HUES6 (cell line): ENCODE measurements at regions not wholly inside any gene's neighbourhood (a gene's known extent, or its start where the extent isn't known, plus 50 kb on each side); places are given as distances from the start of the nearest gene placed in this dataset.

Experiments used
- H3K27ac ChIP-seq: 2 replicates; pipeline ENCODE4 v1.7.0; 2013; ENCODE audit warnings: low read depth, mild to moderate bottlenecking, low read length, inconsistent platforms
- H3K27me3 ChIP-seq: 2 replicates; pipeline ENCODE4 v1.6.1; 2013; ENCODE audit warnings: low read length; ENCODE audit not compliant: control insufficient read depth, insufficient read depth
- H3K36me3 ChIP-seq: 2 replicates; pipeline ENCODE4 v1.6.1; 2013; ENCODE audit warnings: low read length; ENCODE audit not compliant: control insufficient read depth, insufficient read depth
- H3K4me1 ChIP-seq: 2 replicates; pipeline ENCODE4 v1.6.1; 2013; ENCODE audit warnings: low read length; ENCODE audit not compliant: control insufficient read depth, insufficient read depth
- H3K4me3 ChIP-seq: 2 replicates; pipeline ENCODE4 v1.5.1; 2013; ENCODE audit warnings: low read depth, low read length
- H3K9ac ChIP-seq: one replicate; pipeline ENCODE4 v1.6.1; 2013; ENCODE audit warnings: mild to moderate bottlenecking, low read length
- H3K9me3 ChIP-seq: 2 replicates; pipeline ENCODE4 v1.6.1; 2013; ENCODE audit warnings: low read depth, low read length; ENCODE audit not compliant: control insufficient read depth, insufficient read depth

DNA sequence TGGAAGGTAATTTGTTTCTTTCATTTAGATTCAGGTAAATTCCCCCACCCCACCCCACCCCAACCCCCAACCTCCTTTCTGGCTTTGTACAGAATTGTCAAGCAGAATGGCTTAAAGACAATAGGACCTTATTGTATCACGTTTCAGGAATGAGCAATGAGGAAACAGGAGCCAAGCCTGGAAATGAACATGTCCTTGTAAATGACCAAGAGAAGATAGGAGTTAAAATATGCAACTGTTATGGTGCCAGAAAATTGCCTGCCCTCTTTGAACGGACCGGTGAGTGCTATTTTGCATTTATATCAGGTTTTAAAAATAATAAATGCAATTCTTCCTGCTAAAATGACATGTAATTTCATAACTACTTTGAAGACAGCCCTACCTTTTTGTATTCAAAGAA lies 141.6 kb upstream of the PELI2 start:
- no peaks in the 10 kb centered on the region for H3K36me3 ChIP-seq
- no peak overlapping the region for H3K9ac ChIP-seq
- H3K27me3 ChIP-seq = no peaks in the 10 kb centered on the region
- H3K9me3 ChIP-seq = peaks cover 6% of the 10 kb centered on the region; the same call in 1 of the 2 replicates
- no peaks in the 10 kb centered on the region for H3K4me1 ChIP-seq
- no peak overlapping the region for H3K4me3 ChIP-seq
- no peak overlapping the region for H3K27ac ChIP-seq

DNA sequence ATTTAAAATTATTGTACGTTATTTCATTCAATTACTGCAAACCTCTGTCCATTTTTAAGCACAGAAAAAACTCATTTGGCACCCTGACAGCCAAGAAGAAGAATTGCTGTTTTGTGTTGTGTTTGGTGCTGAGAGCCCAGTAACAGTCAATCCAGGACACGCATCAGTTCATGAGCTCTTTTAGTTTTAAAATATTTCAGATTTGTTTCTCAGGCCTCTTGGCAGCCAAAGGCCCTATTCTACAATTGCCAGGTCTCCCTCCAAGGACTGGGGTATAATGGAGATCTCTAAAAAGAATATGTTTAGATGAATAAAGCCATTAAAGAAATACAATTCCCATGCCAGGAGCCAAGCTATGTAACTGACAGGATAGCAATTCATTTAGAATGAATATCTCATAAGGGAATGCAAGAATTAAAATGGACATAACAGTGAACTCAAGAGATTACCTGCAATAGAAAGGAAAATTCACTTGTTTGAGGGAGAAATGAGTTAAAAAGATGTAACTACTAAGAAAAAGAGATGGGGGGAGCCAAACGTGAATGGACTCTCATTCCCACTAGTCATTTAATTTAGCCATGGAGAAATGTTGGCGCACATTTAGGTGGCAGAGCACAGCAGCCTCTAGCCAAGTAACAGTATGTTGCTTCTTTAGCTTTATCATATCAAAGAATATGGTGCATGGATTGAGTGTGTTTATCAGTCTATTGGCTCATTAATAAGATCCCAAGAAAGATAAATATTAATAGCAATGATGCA lies 140.6 kb upstream of the PELI2 start:
- Histone ChIP-seq H3K9me3 (peaks cover 6% of the 10 kb centered on the region; the same call in 1 of the 2 replicates), H3K27ac (no peak overlapping the region), H3K4me3 (no peak overlapping the region), H3K27me3 (no peaks in the 10 kb centered on the region), H3K36me3 (no peaks in the 10 kb centered on the region), H3K4me1 (no peaks in the 10 kb centered on the region), H3K9ac (no peak overlapping the region)

DNA sequence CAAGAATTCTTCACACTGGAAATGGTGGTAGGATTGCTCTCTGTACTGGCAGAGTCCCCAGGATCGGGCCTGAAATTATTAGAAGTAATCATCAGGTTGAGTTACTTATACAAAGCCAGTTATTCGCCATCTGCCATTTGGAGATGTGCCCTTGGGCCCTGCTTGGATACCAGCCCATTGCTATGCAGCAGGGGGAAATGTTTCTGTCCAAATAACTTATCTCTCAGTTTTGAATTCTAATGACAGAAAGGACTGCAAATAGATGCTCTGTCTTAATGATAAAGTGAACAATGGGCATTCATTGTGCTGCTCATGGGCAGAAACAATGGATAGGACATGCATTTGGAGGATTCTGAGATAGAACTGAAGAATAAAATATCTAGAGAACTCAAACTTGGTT lies 139.1 kb upstream of the PELI2 start:
- Histone ChIP-seq H3K36me3 (no peaks in the 10 kb centered on the region), H3K4me1 (no peaks in the 10 kb centered on the region), H3K9me3 (peaks cover 6% of the 10 kb centered on the region; the same call in 1 of the 2 replicates), H3K9ac (no peak overlapping the region), H3K4me3 (no peak overlapping the region), H3K27me3 (no peaks in the 10 kb centered on the region), H3K27ac (no peak overlapping the region)

DNA sequence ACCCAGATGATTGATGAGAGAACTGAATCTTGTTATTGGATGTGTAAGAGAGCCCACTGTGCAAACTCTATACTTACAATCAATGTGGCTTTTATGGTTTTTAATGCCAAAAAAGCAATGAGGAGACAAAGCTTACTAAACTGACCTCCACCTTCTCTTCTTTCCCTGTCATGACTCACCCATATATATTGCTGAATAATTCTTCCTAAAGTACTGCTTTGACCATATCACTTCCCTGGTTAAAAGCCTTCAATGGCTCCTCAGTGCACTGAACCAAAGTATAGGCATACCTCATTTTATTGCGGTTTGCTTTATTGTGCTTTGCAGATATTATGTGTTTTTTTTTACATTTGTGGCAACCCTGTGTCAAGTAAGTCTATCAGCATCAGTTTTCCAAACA lies 138.4 kb upstream of the PELI2 start:
- Histone ChIP-seq H3K4me3 (no peak overlapping the region), H3K27me3 (no peaks in the 10 kb centered on the region), H3K27ac (no peak overlapping the region), H3K9me3 (peaks cover 6% of the 10 kb centered on the region; the same call in 1 of the 2 replicates), H3K4me1 (no peaks in the 10 kb centered on the region), H3K9ac (no peak overlapping the region), H3K36me3 (no peaks in the 10 kb centered on the region)

DNA sequence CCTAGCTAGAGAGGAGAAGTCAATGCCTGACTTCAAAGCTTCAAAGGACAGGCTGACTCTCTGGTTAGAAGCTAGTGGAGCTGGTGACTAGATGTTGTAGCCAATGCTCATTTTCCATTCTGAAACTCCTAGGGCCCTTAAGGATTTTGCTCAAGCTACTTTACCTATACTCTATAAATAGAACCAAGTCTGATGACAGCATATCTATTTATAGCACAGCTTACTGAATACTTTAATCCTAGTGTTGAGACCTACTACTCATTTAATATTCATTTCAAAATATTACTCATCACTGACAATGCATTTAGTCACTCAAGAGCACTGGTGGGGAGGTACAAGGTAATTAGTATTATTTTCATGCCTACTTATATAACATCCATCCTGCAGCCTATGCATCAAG lies 137.2 kb upstream of the PELI2 start:
- no peaks in the 10 kb centered on the region for H3K27me3 ChIP-seq
- H3K4me1 ChIP-seq = no peaks in the 10 kb centered on the region
- no peaks in the 10 kb centered on the region for H3K36me3 ChIP-seq
- H3K9ac ChIP-seq = no peak overlapping the region
- peaks cover 6% of the 10 kb centered on the region; the same call in 1 of the 2 replicates for H3K9me3 ChIP-seq
- no peak overlapping the region for H3K27ac ChIP-seq
- no peak overlapping the region for H3K4me3 ChIP-seq

DNA sequence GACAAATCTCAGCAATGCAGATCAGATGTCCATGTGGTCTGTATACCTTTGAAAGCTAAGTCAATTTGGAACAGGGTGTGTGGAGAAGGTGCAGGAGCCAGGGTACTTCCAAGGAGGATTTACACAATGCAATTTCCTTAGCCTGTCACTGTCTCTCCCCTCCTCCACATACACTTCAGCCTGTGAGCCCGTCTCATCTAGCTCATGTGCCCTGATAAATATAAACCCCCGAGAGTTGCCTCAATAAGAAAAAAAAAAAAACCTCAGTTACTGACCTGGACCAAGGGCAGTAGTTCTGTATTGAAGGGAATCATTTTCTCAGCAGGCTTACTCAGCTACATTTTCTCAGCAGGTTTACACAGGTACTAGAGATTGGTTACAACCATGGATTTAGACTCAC lies 132.1 kb upstream of the PELI2 start:
- Histone ChIP-seq H3K4me3 (no peak overlapping the region), H3K27ac (no peak overlapping the region), H3K4me1 (no peaks in the 10 kb centered on the region), H3K27me3 (no peaks in the 10 kb centered on the region), H3K9me3 (no peaks in the 10 kb centered on the region), H3K9ac (no peak overlapping the region), H3K36me3 (no peaks in the 10 kb centered on the region)

DNA sequence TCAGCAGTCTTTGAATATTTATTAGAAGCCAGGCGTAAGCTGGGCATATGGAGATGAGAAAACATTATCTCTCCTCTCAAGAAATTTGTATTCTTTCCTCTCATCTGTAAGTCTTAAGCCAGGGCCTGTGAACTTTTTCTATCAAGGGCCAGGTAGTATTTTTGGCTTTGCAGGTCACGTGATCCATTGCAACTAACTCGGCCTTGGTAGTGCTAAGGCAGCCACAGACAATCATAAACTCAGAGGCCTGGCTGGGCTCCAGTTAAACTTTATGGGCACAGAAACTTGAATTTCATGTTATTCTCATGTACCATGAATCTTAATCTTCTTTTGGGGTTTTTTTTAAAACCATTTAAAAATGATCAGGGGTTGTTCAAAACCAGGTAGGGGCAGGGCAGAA lies 117.4 kb upstream of the PELI2 start:
- Histone ChIP-seq H3K4me3 (no peak overlapping the region), H3K27ac (no peak overlapping the region), H3K9me3 (peaks cover 6% of the 10 kb centered on the region; the same call in 1 of the 2 replicates), H3K36me3 (no peaks in the 10 kb centered on the region), H3K9ac (no peak overlapping the region), H3K4me1 (peaks cover 13% of the 10 kb centered on the region), H3K27me3 (no peaks in the 10 kb centered on the region)

DNA sequence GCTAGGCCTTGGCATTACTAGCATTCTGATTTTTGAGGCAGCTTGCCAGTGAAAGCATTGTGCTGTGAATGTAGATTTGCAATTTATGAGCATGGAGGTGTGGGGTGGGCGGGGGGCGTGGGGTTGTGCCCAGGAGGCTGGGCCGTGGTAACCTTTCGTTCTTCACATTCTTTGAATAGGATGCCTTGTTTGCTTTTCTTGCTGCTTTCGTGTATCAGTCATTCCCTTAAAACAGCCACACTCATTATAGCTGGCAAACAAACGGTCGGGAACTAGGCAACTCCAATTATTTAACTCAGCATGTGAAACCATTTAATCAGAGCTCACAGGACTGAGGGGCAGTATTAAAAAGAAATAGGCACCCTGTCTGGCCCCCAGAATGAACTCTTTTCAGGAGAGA lies 115.9 kb upstream of the PELI2 start:
- Histone ChIP-seq H3K27ac (no peak overlapping the region), H3K4me3 (no peak overlapping the region), H3K4me1 (peaks cover 17% of the 10 kb centered on the region), H3K36me3 (no peaks in the 10 kb centered on the region), H3K27me3 (no peaks in the 10 kb centered on the region), H3K9ac (no peak overlapping the region), H3K9me3 (peaks cover 6% of the 10 kb centered on the region; the same call in 1 of the 2 replicates)

DNA sequence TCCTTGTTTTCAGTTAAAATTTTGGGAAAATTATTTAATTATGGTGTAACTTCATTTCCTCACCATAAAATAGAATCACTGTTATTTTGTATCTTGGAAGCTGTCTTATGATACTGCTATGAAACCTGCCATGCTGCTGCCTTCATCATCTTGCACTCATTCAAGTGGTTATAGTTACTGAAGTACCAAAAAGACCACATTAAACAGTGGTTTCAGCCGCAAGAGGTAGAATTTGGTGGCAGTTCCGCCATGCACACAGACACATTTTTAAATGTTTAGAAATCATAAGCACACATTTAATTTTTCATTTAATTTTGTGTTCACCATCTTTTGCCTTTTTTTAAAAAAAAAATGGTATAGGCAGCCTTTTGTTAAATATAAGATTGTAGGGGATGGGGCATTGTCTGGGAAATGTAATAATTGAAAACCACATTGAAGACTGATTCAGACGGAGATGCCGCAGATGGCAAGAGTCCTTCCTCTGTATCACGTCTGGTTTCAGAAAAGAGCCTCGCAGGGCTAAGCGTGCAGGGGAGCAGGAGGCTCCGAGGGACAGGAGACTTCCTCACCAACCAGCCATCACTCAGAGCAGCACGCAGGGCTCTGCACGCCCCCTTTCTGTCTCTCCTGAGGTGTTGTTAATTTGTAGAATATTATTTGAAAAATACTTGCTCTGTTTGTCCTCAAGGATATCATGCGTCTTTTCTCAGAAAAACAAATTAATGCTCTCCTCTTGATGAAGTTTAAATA lies 115.2 kb upstream of the PELI2 start:
- no peak overlapping the region for H3K9ac ChIP-seq
- no peak overlapping the region for H3K27ac ChIP-seq
- peaks cover 10% of the 10 kb centered on the region for H3K9me3 ChIP-seq
- H3K36me3 ChIP-seq = no peaks in the 10 kb centered on the region
- peaks cover 17% of the 10 kb centered on the region for H3K4me1 ChIP-seq
- no peak overlapping the region for H3K4me3 ChIP-seq
- H3K27me3 ChIP-seq = no peaks in the 10 kb centered on the region

DNA sequence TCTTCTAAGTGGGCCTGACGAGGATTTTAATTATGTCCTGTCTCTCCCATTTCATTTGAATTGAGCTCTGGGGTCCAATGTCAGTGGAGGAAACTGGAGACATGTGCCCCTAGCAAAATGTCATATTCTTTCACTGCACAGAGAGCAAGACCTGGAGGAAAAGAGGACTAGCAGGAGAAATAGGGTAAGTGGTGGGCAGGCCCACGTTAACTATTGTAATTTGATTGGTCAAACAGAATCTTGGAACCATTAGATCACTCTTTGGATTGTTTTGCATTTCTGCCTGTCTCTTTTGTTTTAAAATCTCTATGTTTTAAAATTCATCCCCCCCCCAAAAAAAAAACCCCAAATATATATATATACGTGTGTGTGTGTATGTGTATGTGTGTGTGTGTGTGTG lies 113.9 kb upstream of the PELI2 start:
- no peak overlapping the region for H3K9ac ChIP-seq
- H3K4me1 ChIP-seq = peaks cover 17% of the 10 kb centered on the region
- no peaks in the 10 kb centered on the region for H3K36me3 ChIP-seq
- no peak overlapping the region for H3K4me3 ChIP-seq
- H3K27me3 ChIP-seq = no peaks in the 10 kb centered on the region
- H3K9me3 ChIP-seq = peaks cover 16% of the 10 kb centered on the region
- H3K27ac ChIP-seq = no peak overlapping the region

DNA sequence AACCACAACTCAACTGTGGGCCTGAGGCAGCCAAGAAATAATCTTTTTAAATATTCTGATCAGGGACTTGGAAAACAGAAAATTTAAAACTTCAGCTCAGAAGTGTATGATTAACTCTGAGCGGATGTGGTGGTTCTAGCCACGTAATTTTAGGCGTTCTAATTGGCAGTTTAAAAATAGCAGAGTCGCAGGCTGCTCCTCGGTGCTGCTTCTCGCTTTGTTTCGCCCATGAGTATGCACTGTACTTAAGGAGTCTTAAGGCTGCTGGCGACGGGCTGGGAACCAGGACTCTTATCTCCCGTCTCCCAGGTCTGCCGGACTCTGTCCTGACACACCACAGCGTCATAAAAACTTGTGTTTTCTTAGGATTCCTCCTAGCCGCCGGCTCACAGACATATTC lies 113.4 kb upstream of the PELI2 start:
- no peaks in the 10 kb centered on the region for H3K27me3 ChIP-seq
- no peak overlapping the region for H3K4me3 ChIP-seq
- peak overlapping the region; percentile 27; the same call in 1 of the 2 replicates for H3K27ac ChIP-seq
- no peaks in the 10 kb centered on the region for H3K36me3 ChIP-seq
- peak overlapping the region; percentile 23 for H3K9ac ChIP-seq
- peaks cover 16% of the 10 kb centered on the region for H3K9me3 ChIP-seq
- peaks cover 17% of the 10 kb centered on the region for H3K4me1 ChIP-seq
